ENCODE measurements at regions not wholly inside any gene's neighbourhood (a gene's known extent, or its start where the extent isn't known, plus 50 kb on each side); places are given as distances from the start of the nearest gene placed in this dataset.

- TF ChIP-seq CTCF (IDR thresholded peaks at IDR 0.05; ENCODE audit: low read depth, low read length) (peak; percentile 46), EZH2phosphoT487 (IDR thresholded peaks at IDR 0.05; ENCODE audit: low read depth) (no peak)
- peak overlapping the region; percentile 24; the same call in 1 of the 2 replicates for H2AFZ ChIP-seq (ENCODE audit: low read depth, low read length)
These were observed 251.6 kb upstream of the DUSP10 start for GRCh38 chr1:221993444-221993948.

DNA sequence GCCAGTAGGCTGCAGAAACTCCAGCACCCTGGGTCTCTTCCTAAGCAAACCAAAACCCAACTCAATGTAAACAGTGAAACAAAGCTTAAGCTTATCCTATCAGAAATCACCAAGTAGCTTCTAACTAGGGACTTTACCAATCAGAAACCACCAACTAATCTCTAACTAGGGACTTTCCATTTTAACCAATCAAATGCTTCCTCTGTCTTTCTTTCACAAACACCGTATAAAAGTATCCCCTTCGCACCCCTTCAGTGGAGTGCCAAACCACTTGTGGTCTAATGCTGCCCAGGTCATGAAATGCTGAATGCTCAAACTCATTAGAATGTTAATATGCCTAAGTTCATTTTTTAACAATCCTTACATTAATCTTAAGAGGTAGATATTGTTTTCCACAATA is 250.5 kb upstream of the DUSP10 start:
- H3K9me3 ChIP-seq (ENCODE audit: insufficient read depth, low read length), result peaks cover 4% of the 10 kb centered on the region; the same call in 1 of the 2 replicates
- peaks cover 11% of the 10 kb centered on the region for H3K36me3 ChIP-seq (replicated peaks; ENCODE audit: low read depth, low read length)
- no peak overlapping the region for H2AFZ ChIP-seq (ENCODE audit: low read depth, low read length)
- peak overlapping the region; percentile 11; the same call in 1 of the 2 replicates for H3K9ac ChIP-seq (ENCODE audit: low read length)
- peak overlapping the region; percentile 91 for H3K27ac ChIP-seq (ENCODE audit: low read length)
- peak overlapping the region; percentile 33 for H3K4me2 ChIP-seq (ENCODE audit: low read length)
- no peaks in the 10 kb centered on the region for H4K20me1 ChIP-seq (ENCODE audit: insufficient read depth, low read length)
- H3K4me1 ChIP-seq (ENCODE audit: low read length), result peaks cover 62% of the 10 kb centered on the region
- no peak for TF ChIP-seq CTCF (IDR thresholded peaks at IDR 0.05; ENCODE audit: low read depth, low read length)
- TF ChIP-seq EZH2phosphoT487 (IDR thresholded peaks at IDR 0.05; ENCODE audit: low read depth), result no peak
- H3K27me3 ChIP-seq (ENCODE audit: low read depth, low read length), result no peaks in the 10 kb centered on the region
- peak overlapping the region; percentile 6; the same call in 1 of the 2 replicates for H3K4me3 ChIP-seq (ENCODE audit: low read length)
- H3K79me2 ChIP-seq (ENCODE audit: low read length), result no peaks in the 10 kb centered on the region

More at GRCh38 chr1:221993444-221993948, 251.6 kb upstream of the DUSP10 start:
- Histone ChIP-seq H3K4me3 (ENCODE audit: low read length) (peak overlapping the region; percentile 21; the same call in 1 of the 2 replicates), H3K9me3 (ENCODE audit: insufficient read depth, low read length) (peaks cover 4% of the 10 kb centered on the region; the same call in 1 of the 2 replicates), H3K79me2 (ENCODE audit: low read length) (no peaks in the 10 kb centered on the region), H3K27ac (ENCODE audit: low read length) (peak overlapping the region; percentile 91), H3K36me3 (replicated peaks; ENCODE audit: low read depth, low read length) (peaks cover 11% of the 10 kb centered on the region), H3K27me3 (ENCODE audit: low read depth, low read length) (no peaks in the 10 kb centered on the region), H4K20me1 (ENCODE audit: insufficient read depth, low read length) (no peaks in the 10 kb centered on the region), H3K4me2 (ENCODE audit: low read length) (peak overlapping the region; percentile 61), H3K4me1 (ENCODE audit: low read length) (peaks cover 62% of the 10 kb centered on the region), H3K9ac (ENCODE audit: low read length) (peak overlapping the region; percentile 70)

DNA sequence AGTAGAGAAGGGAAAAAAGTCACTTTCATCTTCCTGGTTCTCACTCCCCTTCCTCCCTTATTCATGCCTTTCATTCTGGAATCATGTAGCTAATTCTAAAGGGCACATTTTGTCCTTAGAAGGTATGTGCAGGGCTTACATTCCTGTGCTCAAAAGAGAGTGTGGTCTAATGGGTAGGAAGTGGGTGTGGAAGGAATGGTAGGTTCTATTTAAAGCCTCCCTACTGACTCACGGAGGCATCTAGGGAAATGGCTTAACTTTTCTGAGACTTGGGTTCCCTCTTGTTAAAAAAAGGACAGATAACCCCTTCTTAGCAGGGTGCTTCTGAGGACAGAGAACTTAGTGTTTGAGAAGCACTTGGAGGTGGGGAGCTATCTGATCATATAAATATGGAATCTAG is 249.3 kb upstream of the DUSP10 start:
- H3K4me3 ChIP-seq (ENCODE audit: low read length), result no peak overlapping the region
- 0 out of 2 replicates have a peak overlapping the region, but pooled peaks have one; percentile 0 for H3K4me2 ChIP-seq (ENCODE audit: low read length)
- peak overlapping the region; percentile 23; the same call in 1 of the 2 replicates for H2AFZ ChIP-seq (ENCODE audit: low read depth, low read length)

More for the DNA sequence above, 249.3 kb upstream of the DUSP10 start:
- Histone ChIP-seq H4K20me1 (ENCODE audit: insufficient read depth, low read length) (no peaks in the 10 kb centered on the region), H3K36me3 (replicated peaks; ENCODE audit: low read depth, low read length) (peaks cover 11% of the 10 kb centered on the region), H3K9me3 (ENCODE audit: insufficient read depth, low read length) (peaks cover 4% of the 10 kb centered on the region; the same call in 1 of the 2 replicates), H3K27me3 (ENCODE audit: low read depth, low read length) (no peaks in the 10 kb centered on the region), H3K27ac (ENCODE audit: low read length) (no peak overlapping the region), H3K79me2 (ENCODE audit: low read length) (no peaks in the 10 kb centered on the region), H3K4me1 (ENCODE audit: low read length) (peaks cover 62% of the 10 kb centered on the region), H3K9ac (ENCODE audit: low read length) (no peak overlapping the region)
- no peak for TF ChIP-seq EZH2phosphoT487 (IDR thresholded peaks at IDR 0.05; ENCODE audit: low read depth)
- TF ChIP-seq CTCF (IDR thresholded peaks at IDR 0.05; ENCODE audit: low read depth, low read length), result no peak
